ENCODE measurements at regions not wholly inside any gene's neighbourhood (a gene's known extent, or its start where the extent isn't known, plus 50 kb on each side); places are given as distances from the start of the nearest gene placed in this dataset.

GRCh38 chr17:62160816-62161215, 95.7 kb upstream of the MED13 start:
- TF ChIP-seq, protein P1, sequence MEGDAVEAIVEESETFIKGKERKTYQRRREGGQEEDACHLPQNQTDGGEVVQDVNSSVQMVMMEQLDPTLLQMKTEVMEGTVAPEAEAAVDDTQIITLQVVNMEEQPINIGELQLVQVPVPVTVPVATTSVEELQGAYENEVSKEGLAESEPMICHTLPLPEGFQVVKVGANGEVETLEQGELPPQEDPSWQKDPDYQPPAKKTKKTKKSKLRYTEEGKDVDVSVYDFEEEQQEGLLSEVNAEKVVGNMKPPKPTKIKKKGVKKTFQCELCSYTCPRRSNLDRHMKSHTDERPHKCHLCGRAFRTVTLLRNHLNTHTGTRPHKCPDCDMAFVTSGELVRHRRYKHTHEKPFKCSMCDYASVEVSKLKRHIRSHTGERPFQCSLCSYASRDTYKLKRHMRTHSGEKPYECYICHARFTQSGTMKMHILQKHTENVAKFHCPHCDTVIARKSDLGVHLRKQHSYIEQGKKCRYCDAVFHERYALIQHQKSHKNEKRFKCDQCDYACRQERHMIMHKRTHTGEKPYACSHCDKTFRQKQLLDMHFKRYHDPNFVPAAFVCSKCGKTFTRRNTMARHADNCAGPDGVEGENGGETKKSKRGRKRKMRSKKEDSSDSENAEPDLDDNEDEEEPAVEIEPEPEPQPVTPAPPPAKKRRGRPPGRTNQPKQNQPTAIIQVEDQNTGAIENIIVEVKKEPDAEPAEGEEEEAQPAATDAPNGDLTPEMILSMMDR (IDR thresholded peaks at IDR 0.05; ENCODE audit: low read depth, low read length, missing input control): no peak
- TF ChIP-seq SP1 (IDR thresholded peaks at IDR 0.05) (no peak), TAF1 (conservative IDR thresholded peaks at IDR 0.05) (no peak), GABPA (IDR thresholded peaks at IDR 0.05 in 1 of 2, conservative IDR thresholded peaks at IDR 0.05 in 1 of 2) (no peak), RAD21 (IDR thresholded peaks at IDR 0.05) (no peak), EGR1 (IDR thresholded peaks at IDR 0.05; ENCODE audit: low read depth in 2 of 2) (no peak), ATF3 (IDR thresholded peaks at IDR 0.05) (no peak)
- TF ChIP-seq, protein P2, sequence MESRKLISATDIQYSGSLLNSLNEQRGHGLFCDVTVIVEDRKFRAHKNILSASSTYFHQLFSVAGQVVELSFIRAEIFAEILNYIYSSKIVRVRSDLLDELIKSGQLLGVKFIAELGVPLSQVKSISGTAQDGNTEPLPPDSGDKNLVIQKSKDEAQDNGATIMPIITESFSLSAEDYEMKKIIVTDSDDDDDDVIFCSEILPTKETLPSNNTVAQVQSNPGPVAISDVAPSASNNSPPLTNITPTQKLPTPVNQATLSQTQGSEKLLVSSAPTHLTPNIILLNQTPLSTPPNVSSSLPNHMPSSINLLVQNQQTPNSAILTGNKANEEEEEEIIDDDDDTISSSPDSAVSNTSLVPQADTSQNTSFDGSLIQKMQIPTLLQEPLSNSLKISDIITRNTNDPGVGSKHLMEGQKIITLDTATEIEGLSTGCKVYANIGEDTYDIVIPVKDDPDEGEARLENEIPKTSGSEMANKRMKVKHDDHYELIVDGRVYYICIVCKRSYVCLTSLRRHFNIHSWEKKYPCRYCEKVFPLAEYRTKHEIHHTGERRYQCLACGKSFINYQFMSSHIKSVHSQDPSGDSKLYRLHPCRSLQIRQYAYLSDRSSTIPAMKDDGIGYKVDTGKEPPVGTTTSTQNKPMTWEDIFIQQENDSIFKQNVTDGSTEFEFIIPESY (IDR thresholded peaks at IDR 0.05): no peak
- TF ChIP-seq, protein P3, sequence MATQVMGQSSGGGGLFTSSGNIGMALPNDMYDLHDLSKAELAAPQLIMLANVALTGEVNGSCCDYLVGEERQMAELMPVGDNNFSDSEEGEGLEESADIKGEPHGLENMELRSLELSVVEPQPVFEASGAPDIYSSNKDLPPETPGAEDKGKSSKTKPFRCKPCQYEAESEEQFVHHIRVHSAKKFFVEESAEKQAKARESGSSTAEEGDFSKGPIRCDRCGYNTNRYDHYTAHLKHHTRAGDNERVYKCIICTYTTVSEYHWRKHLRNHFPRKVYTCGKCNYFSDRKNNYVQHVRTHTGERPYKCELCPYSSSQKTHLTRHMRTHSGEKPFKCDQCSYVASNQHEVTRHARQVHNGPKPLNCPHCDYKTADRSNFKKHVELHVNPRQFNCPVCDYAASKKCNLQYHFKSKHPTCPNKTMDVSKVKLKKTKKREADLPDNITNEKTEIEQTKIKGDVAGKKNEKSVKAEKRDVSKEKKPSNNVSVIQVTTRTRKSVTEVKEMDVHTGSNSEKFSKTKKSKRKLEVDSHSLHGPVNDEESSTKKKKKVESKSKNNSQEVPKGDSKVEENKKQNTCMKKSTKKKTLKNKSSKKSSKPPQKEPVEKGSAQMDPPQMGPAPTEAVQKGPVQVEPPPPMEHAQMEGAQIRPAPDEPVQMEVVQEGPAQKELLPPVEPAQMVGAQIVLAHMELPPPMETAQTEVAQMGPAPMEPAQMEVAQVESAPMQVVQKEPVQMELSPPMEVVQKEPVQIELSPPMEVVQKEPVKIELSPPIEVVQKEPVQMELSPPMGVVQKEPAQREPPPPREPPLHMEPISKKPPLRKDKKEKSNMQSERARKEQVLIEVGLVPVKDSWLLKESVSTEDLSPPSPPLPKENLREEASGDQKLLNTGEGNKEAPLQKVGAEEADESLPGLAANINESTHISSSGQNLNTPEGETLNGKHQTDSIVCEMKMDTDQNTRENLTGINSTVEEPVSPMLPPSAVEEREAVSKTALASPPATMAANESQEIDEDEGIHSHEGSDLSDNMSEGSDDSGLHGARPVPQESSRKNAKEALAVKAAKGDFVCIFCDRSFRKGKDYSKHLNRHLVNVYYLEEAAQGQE (IDR thresholded peaks at IDR 0.05): no peak
